HEK293 (cell line): ENCODE measurements at regions not wholly inside any gene's neighbourhood (a gene's known extent, or its start where the extent isn't known, plus 50 kb on each side); places are given as distances from the start of the nearest gene placed in this dataset.
A peak's percentile ranks its signal among the peaks of the same experiment; 100 is the strongest.

Experiments
- GFI1B ChIP-seq: fragments of 450-650 bp; formaldehyde crosslinking; IDR thresholded peaks from 2 replicates; pipeline ENCODE4 v1.5.1; 2016; ENCODE audit warnings: missing biosample characterization, missing genetic modification characterization
- MYNN ChIP-seq: fragments of 450-650 bp; formaldehyde crosslinking; IDR thresholded peaks from 2 replicates; pipeline ENCODE4 v1.5.1; 2016; ENCODE audit warnings: missing biosample characterization, missing genetic modification characterization, borderline replicate concordance
- MZF1 ChIP-seq: fragments of 450-650 bp; formaldehyde crosslinking; IDR thresholded peaks from 2 replicates; pipeline ENCODE4 v1.5.1; 2017; ENCODE audit warnings: missing biosample characterization, missing genetic modification characterization, borderline replicate concordance
- ZBTB17 ChIP-seq: fragments of 450-650 bp; formaldehyde crosslinking; IDR thresholded peaks from 2 replicates; pipeline ENCODE4 v1.5.1; 2016; ENCODE audit warnings: missing biosample characterization, missing genetic modification characterization
- ZBTB20 ChIP-seq: fragments of 450-650 bp; formaldehyde crosslinking; IDR thresholded peaks from 2 replicates; pipeline ENCODE4 v1.5.1; 2016; ENCODE audit warnings: missing biosample characterization, missing genetic modification characterization
- ZFP41 ChIP-seq: fragments of 450-650 bp; formaldehyde crosslinking; IDR thresholded peaks from 2 replicates; pipeline ENCODE4 v1.5.1; 2016; ENCODE audit warnings: missing biosample characterization, missing genetic modification characterization, borderline replicate concordance
- ZNF239 ChIP-seq: fragments of 450-650 bp; formaldehyde crosslinking; IDR thresholded peaks from 2 replicates; pipeline ENCODE4 v1.5.1; 2016; ENCODE audit warnings: missing biosample characterization, missing genetic modification characterization
- ZNF311 ChIP-seq: fragments of 450-650 bp; formaldehyde crosslinking; IDR thresholded peaks from 2 replicates; pipeline ENCODE4 v1.5.1; 2017; ENCODE audit warnings: missing biosample characterization, missing genetic modification characterization, borderline replicate concordance
- ZNF561 ChIP-seq: fragments of 450-650 bp; IDR thresholded peaks from 2 replicates; pipeline ENCODE4 v1.5.1; 2018; ENCODE audit warnings: missing biosample characterization, missing genetic modification characterization, borderline replicate concordance
- ZNF677 ChIP-seq: fragments of 450-650 bp; IDR thresholded peaks from 2 replicates; pipeline ENCODE4 v1.5.0; 2018; ENCODE audit warnings: missing biosample characterization, mild to moderate bottlenecking, missing genetic modification characterization, moderate library complexity
- ZNF792 ChIP-seq: fragments of 450-650 bp; formaldehyde crosslinking; IDR thresholded peaks from 2 replicates; pipeline ENCODE4 v1.5.1; 2016; ENCODE audit warnings: missing biosample characterization, missing genetic modification characterization
- TF ChIP-seq, protein P1 (sequence below): fragments of 450-650 bp; formaldehyde crosslinking; IDR thresholded peaks from 2 replicates; pipeline ENCODE4 v1.5.1; 2016; ENCODE audit warnings: missing biosample characterization, missing genetic modification characterization, borderline replicate concordance
- TF ChIP-seq, protein P2 (sequence below): fragments of 450-650 bp; formaldehyde crosslinking; IDR thresholded peaks from 2 replicates; pipeline ENCODE4 v1.5.1; 2016; ENCODE audit warnings: missing biosample characterization, missing genetic modification characterization, low read depth
- TF ChIP-seq, protein P3 (sequence below): fragments of 450-650 bp; formaldehyde crosslinking; IDR thresholded peaks from 2 replicates; pipeline ENCODE4 v1.5.1; 2016; ENCODE audit warnings: missing biosample characterization, missing genetic modification characterization
- TF ChIP-seq, protein P4 (sequence below): fragments of 450-650 bp; IDR thresholded peaks from 2 replicates; pipeline ENCODE4 v1.5.1; 2018; ENCODE audit warnings: missing biosample characterization, mild to moderate bottlenecking, missing genetic modification characterization
- TF ChIP-seq, protein P5 (sequence below): sonication (generic); formaldehyde crosslinking; IDR thresholded peaks from 2 replicates; pipeline ENCODE4 v1.8.1; 2022; ENCODE audit warnings: mild to moderate bottlenecking, moderate library complexity, missing genetic modification reagents
- TF ChIP-seq, protein P6 (sequence below): fragments of 450-650 bp; formaldehyde crosslinking; IDR thresholded peaks from 2 replicates; pipeline ENCODE4 v1.5.1; 2016; ENCODE audit warnings: missing biosample characterization, missing genetic modification characterization
- TF ChIP-seq, protein P7 (sequence below): fragments of 450-650 bp; formaldehyde crosslinking; IDR thresholded peaks from 2 replicates; pipeline ENCODE4 v1.5.1; 2016; ENCODE audit warnings: missing biosample characterization, missing genetic modification characterization
- TF ChIP-seq, protein P8 (sequence below): fragments of 450-650 bp; formaldehyde crosslinking; IDR thresholded peaks from 2 replicates; pipeline ENCODE4 v1.5.1; 2016; ENCODE audit warnings: missing biosample characterization, missing genetic modification characterization

DNA sequence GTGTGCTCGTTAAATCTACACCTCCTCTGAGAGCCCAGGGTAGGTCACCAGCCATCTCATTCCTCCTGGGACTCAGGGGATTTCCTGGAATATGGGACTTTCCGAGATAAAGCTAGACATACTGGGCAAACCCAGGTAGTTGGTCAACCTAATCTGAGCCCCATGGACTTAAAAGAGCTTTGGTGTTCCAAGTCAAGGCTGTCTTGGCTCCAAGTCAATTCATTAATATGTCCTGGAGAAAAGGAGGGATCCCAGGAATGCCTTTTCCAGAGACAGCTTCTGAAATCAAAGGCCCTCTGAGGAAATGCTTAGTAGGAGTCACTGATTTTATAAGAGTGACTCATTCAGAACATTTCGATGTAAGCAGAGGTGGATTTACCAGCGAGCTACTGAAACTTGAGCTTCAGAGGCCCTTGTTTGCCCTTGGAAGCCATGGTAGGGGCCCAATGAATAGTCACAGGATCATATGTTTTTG, 137.3 kb upstream of the UBE2E1 start (continued):
- no peak for TF ChIP-seq ZNF561 (tag by site-specific recombination)
- TF ChIP-seq, protein P1, sequence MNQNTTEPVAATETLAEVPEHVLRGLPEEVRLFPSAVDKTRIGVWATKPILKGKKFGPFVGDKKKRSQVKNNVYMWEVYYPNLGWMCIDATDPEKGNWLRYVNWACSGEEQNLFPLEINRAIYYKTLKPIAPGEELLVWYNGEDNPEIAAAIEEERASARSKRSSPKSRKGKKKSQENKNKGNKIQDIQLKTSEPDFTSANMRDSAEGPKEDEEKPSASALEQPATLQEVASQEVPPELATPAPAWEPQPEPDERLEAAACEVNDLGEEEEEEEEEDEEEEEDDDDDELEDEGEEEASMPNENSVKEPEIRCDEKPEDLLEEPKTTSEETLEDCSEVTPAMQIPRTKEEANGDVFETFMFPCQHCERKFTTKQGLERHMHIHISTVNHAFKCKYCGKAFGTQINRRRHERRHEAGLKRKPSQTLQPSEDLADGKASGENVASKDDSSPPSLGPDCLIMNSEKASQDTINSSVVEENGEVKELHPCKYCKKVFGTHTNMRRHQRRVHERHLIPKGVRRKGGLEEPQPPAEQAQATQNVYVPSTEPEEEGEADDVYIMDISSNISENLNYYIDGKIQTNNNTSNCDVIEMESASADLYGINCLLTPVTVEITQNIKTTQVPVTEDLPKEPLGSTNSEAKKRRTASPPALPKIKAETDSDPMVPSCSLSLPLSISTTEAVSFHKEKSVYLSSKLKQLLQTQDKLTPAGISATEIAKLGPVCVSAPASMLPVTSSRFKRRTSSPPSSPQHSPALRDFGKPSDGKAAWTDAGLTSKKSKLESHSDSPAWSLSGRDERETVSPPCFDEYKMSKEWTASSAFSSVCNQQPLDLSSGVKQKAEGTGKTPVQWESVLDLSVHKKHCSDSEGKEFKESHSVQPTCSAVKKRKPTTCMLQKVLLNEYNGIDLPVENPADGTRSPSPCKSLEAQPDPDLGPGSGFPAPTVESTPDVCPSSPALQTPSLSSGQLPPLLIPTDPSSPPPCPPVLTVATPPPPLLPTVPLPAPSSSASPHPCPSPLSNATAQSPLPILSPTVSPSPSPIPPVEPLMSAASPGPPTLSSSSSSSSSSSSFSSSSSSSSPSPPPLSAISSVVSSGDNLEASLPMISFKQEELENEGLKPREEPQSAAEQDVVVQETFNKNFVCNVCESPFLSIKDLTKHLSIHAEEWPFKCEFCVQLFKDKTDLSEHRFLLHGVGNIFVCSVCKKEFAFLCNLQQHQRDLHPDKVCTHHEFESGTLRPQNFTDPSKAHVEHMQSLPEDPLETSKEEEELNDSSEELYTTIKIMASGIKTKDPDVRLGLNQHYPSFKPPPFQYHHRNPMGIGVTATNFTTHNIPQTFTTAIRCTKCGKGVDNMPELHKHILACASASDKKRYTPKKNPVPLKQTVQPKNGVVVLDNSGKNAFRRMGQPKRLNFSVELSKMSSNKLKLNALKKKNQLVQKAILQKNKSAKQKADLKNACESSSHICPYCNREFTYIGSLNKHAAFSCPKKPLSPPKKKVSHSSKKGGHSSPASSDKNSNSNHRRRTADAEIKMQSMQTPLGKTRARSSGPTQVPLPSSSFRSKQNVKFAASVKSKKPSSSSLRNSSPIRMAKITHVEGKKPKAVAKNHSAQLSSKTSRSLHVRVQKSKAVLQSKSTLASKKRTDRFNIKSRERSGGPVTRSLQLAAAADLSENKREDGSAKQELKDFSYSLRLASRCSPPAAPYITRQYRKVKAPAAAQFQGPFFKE (tag by site-specific recombination) = no peak
- TF ChIP-seq, protein P2, sequence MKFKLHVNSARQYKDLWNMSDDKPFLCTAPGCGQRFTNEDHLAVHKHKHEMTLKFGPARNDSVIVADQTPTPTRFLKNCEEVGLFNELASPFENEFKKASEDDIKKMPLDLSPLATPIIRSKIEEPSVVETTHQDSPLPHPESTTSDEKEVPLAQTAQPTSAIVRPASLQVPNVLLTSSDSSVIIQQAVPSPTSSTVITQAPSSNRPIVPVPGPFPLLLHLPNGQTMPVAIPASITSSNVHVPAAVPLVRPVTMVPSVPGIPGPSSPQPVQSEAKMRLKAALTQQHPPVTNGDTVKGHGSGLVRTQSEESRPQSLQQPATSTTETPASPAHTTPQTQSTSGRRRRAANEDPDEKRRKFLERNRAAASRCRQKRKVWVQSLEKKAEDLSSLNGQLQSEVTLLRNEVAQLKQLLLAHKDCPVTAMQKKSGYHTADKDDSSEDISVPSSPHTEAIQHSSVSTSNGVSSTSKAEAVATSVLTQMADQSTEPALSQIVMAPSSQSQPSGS (tag by site-specific recombination) = no peak
- TF ChIP-seq MYNN = no peak
- TF ChIP-seq ZNF239 (tag by site-specific recombination) = no peak
- TF ChIP-seq, protein P3, sequence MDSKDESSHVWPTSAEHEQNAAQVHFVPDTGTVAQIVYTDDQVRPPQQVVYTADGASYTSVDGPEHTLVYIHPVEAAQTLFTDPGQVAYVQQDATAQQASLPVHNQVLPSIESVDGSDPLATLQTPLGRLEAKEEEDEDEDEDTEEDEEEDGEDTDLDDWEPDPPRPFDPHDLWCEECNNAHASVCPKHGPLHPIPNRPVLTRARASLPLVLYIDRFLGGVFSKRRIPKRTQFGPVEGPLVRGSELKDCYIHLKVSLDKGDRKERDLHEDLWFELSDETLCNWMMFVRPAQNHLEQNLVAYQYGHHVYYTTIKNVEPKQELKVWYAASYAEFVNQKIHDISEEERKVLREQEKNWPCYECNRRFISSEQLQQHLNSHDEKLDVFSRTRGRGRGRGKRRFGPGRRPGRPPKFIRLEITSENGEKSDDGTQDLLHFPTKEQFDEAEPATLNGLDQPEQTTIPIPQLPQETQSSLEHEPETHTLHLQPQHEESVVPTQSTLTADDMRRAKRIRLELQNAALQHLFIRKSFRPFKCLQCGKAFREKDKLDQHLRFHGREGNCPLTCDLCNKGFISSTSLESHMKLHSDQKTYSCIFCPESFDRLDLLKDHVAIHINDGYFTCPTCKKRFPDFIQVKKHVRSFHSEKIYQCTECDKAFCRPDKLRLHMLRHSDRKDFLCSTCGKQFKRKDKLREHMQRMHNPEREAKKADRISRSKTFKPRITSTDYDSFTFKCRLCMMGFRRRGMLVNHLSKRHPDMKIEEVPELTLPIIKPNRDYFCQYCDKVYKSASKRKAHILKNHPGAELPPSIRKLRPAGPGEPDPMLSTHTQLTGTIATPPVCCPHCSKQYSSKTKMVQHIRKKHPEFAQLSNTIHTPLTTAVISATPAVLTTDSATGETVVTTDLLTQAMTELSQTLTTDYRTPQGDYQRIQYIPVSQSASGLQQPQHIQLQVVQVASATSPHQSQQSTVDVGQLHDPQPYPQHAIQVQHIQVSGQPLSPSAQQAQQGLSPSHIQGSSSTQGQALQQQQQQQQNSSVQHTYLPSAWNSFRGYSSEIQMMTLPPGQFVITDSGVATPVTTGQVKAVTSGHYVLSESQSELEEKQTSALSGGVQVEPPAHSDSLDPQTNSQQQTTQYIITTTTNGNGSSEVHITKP (tag by site-specific recombination) = peak; percentile 96
- TF ChIP-seq, protein P4, sequence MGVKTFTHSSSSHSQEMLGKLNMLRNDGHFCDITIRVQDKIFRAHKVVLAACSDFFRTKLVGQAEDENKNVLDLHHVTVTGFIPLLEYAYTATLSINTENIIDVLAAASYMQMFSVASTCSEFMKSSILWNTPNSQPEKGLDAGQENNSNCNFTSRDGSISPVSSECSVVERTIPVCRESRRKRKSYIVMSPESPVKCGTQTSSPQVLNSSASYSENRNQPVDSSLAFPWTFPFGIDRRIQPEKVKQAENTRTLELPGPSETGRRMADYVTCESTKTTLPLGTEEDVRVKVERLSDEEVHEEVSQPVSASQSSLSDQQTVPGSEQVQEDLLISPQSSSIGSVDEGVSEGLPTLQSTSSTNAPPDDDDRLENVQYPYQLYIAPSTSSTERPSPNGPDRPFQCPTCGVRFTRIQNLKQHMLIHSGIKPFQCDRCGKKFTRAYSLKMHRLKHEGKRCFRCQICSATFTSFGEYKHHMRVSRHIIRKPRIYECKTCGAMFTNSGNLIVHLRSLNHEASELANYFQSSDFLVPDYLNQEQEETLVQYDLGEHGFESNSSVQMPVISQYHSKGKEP (tag by site-specific recombination) = no peak
- TF ChIP-seq ZBTB20 (tag by site-specific recombination) = peak; percentile 68
- TF ChIP-seq, protein P5, sequence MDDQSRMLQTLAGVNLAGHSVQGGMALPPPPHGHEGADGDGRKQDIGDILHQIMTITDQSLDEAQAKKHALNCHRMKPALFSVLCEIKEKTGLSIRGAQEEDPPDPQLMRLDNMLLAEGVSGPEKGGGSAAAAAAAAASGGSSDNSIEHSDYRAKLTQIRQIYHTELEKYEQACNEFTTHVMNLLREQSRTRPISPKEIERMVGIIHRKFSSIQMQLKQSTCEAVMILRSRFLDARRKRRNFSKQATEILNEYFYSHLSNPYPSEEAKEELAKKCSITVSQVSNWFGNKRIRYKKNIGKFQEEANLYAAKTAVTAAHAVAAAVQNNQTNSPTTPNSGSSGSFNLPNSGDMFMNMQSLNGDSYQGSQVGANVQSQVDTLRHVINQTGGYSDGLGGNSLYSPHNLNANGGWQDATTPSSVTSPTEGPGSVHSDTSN (CRISPR knock-in tag) = no peak
- no peak for TF ChIP-seq ZNF311 (tag by site-specific recombination)
- TF ChIP-seq ZFP41 (tag by site-specific recombination) = no peak
- TF ChIP-seq, protein P6, sequence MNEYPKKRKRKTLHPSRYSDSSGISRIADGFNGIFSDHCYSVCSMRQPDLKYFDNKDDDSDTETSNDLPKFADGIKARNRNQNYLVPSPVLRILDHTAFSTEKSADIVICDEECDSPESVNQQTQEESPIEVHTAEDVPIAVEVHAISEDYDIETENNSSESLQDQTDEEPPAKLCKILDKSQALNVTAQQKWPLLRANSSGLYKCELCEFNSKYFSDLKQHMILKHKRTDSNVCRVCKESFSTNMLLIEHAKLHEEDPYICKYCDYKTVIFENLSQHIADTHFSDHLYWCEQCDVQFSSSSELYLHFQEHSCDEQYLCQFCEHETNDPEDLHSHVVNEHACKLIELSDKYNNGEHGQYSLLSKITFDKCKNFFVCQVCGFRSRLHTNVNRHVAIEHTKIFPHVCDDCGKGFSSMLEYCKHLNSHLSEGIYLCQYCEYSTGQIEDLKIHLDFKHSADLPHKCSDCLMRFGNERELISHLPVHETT (tag by site-specific recombination) = no peak
- TF ChIP-seq MZF1 (tag by site-specific recombination) = peak; percentile 76; the same call in 1 of the 2 replicates
- TF ChIP-seq GFI1B (tag by site-specific recombination) = peak; percentile 46
- TF ChIP-seq, protein P7, sequence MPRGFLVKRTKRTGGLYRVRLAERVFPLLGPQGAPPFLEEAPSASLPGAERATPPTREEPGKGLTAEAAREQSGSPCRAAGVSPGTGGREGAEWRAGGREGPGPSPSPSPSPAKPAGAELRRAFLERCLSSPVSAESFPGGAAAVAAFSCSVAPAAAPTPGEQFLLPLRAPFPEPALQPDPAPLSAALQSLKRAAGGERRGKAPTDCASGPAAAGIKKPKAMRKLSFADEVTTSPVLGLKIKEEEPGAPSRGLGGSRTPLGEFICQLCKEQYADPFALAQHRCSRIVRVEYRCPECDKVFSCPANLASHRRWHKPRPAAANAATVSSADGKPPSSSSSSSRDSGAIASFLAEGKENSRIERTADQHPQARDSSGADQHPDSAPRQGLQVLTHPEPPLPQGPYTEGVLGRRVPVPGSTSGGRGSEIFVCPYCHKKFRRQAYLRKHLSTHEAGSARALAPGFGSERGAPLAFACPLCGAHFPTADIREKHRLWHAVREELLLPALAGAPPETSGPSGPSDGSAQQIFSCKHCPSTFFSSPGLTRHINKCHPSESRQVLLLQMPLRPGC (tag by site-specific recombination) = no peak
- peak; percentile 55 for TF ChIP-seq ZBTB17 (tag by site-specific recombination)
- no peak for TF ChIP-seq ZNF677 (tag by site-specific recombination)
- TF ChIP-seq, protein P8, sequence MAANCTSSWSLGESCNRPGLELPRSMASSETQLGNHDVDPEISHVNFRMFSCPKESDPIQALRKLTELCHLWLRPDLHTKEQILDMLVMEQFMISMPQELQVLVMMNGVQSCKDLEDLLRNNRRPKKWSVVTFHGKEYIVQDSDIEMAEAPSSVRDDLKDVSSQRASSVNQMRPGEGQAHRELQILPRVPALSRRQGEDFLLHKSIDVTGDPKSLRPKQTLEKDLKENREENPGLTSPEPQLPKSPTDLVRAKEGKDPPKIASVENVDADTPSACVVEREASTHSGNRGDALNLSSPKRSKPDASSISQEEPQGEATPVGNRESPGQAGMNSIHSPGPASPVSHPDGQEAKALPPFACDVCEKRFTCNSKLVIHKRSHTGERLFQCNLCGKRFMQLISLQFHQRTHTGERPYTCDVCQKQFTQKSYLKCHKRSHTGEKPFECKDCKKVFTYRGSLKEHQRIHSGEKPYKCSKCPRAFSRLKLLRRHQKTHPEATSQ (tag by site-specific recombination) = no peak
- TF ChIP-seq ZNF792 (tag by site-specific recombination) = no peak
